ENCODE measurements at regions not wholly inside any gene's neighbourhood (a gene's known extent, or its start where the extent isn't known, plus 50 kb on each side); places are given as distances from the start of the nearest gene placed in this dataset.

DNA sequence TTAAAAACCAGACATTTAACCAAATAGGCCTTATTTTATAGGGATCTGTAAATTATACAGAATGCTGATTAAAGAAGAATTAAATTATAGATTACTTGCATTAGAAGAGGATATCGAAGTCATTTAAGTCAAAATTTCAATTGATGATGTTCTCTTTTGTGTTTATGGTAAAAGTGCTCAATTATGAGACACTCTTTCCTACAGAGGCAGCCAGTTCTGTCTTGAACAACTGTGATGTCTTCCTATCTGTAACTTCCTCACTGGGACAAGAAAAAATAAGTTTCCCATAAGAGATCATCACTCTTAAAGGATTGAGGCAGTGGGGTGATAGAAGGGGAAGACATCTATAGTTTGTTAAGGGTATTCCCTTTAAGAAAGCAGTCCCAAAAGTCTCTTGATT lies 613.5 kb downstream of the INSC start:
- no peak for DNase-seq (ENCODE audit: low read depth)

DNA sequence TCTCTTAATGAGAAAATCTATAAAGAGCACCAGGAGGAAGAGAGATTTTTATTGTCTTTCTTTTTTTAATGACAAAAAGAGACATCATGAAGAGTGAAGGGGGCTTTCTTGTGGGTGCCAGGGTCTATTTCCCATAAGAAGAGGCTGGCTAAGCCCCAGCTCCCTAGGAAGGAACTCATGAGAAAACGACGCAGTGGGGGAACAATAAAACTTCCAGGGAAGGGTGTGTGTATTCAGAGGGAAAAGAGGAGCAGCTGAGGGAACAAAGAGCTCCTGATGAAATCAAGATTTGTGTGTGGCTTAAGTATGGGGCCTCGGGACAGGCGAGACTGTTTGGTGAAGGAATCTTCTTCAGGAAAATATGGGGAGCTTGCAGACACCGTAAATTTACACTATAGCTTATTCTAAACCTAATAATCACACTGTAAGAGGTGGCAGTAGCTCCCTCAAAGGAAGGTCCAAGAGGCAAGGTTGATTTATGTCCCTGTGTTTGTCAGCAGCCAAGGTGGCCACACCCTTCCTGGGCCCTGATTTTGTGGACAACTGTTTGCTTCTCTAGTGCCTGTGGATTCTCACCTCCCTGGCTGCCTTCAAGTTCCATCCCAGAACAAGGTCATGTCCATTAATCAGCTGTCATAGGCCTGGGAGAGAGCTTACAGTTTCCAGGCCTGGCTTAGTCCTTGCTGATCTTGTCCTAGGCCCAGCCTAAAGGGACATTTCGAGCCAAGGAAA lies 615.7 kb downstream of the INSC start:
- DNase-seq (ENCODE audit: low read depth), result no peak

DNA sequence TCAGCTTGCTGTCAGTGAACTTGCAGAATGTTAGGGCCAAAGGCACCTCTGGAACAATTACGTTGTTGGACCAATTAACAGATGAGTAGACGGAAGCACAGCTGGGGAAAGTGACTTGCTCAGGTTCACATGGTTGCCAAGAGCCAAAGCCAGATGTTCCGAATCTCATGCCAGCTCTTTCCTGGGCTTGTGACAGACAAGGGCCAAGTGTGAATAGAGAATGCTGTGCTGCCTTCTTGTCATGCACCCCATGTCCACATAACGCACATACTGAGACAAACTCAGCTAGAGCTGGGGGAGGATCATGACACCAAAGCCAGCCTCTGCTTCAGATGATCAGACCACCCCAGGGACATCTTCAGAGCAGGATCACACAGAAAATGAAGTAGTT lies 616.3 kb downstream of the INSC start:
- no peak for DNase-seq (ENCODE audit: low read depth)

DNA sequence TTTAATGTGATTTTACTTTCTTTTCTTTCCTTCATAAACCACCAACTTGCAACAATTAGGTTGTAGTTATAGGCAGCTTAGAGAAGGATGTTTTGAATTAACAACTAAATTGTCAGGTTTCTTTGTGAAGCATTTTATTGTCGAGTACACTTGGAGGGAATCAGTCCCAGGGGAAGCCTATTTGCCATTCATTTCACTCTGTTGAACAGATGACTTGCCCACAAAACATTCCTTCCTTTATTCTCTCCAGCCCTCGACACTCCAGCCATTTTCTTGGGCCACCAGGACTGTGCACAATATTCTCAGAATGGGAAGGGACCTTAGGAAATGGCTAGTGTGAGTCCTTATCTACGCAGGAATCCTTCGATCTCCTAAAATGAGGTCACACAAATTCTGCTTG lies 620.6 kb downstream of the SOX6 start:
- DNase-seq (ENCODE audit: low read depth), result no peak

DNA sequence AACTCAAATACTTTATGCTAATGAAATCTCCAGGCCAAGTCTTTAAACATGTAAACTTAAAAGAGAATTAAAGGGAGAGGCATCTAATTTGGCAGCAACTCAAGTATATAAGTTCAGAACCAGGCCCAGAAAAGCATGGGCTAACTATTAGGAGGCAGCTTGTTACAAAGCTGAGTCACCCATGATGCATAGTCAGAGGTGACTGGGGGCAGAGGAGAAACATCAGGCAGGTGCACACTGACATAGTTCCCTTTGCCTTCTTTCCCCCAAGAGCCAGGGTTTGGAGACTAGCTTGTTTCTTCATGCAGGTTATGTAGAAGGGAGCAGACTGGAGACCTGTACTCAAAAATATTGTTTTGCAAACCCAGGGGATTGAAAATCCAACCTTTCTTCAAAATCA lies 619.0 kb downstream of the SOX6 start:
- DNase-seq (ENCODE audit: low read depth), result no peak

DNA sequence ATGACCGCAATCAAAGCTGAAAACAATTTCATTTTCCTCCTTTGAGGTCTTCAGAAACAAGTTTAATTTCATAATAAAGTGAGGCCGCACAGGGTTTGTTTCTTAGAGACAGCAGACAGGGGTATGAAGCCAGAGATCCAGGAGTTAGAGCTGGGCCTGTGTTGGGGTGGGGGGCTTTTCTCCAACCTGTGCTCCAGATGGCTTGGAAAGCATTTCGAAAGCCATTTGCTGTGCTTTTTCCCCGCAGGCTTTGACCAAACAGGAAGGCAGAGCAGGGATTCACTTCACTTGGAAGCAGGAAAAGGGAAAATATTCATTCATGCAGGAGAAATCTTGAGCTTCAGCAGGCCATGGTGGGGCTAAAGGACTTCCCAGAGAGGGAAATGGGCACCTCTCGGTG lies 617.4 kb downstream of the SOX6 start:
- no peak for DNase-seq (ENCODE audit: low read depth)

DNA sequence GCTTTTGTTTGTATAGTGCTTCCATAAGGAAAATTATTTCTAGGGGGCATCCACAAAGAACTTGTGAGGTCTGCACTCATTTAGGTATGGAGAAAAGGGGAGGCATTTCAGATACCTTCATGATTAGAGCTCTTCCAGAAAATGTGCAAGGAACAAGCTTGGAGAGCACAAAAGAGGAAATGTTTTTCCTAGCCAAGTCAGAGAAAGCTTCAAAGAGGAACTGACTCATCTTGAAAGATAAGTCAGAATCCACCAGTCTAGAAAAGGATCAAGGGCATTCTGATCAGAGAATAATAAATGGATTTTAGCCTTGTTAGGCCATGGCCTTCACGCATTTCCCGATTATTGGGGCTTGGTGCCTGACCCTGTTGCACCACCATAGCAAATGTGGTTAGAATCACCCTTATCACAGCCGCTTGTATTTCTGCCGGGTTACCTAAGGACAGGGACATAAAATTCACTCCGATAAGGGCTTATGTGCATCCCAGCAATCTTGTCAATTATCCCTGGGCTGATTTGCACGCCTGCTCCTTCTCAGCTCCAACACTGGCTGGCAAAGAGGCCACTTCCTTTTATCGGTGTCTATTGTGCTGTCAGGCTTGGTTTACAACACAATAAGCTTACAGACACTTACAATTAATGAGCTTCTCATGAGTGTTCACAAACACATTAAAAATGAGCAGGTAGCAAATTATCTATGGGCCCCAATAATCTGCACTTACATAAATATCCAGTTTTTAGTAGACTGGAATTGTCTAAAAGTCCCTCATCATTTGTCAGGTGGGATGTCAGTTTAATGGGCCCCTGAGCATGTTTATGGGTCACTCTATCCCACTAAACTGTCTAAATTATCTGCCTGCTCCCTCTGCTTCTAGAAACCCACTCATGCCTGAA lies 613.5 kb downstream of the SOX6 start:
- DNase-seq (ENCODE audit: low read depth), result no peak

DNA sequence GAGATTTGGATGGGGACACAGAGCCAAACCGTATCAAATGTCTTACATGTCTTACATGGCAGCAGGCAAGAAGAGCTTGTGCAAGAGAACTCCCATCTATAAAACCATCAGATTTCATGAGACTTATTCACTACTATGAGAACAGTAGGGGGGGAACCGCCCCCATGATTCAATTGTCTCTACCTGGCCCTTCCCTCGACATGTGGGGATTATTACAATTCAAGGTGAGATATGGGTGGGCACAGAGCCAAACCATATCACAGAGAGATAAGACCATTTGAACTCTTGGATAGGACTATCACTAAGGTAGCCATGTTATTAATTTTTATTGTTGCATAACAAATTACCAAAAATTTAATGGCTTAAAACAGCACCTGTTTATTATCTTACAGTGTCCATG lies 611.7 kb downstream of the SOX6 start:
- DNase-seq (ENCODE audit: low read depth), result no peak

DNA sequence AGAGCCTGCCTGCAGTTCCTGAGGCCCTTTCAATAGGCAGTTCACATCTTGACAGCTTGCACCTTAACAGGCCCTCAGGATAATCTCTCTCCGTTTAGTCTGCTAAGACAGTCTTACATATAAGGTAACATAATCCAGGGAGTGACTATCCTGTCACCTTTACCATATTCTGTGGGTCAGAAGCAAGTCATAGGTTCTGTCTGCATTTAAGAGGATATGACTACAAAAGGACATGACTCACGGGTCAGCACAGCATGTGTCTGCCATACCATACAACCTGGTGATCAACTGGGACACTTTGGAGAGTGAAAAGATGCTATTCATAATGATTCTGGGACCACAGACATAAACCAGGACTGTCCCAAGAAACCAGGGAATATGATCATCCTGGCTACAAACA lies 611.1 kb downstream of the SOX6 start:
- no peak for DNase-seq (ENCODE audit: low read depth)

DNA sequence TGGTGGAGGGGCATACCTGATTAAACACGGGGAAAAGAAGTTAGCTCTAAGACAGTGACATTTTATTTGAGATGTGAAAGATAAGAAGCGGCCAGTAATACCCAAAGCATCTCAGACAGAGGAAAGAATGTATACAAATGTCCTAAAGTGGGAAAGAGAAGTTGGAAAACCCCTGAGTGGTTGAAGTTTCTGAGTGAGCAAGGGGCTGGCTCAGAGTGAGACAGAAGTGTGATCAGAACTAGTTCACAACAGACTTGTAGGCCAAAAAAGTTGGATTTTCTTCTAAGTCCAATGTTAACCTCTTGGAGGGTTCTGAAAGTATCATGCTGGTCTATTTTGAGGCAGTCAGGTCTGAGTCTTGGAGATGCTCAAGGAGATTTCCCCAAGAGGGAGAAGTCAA lies 608.7 kb downstream of the SOX6 start:
- no peak for DNase-seq (ENCODE audit: low read depth)

DNA sequence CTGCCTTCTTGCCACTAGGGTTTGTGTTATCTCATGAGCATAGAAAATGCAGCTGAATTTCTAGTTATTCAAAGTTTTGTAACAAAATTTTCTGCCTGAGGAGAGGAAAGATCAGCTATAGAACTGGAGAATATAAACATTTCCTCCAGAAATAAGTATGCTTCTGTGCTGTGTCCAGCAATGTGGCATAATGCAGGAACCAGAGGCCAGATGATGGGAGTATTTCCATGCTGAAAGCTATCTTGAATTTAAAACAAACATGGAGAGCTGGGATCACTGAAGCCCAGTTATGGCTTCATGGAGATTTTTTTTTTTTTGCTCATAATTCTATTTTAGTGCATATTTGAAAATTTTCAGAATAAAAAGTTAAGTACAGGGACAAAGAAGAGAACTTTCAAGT lies 608.2 kb downstream of the SOX6 start:
- no peak for DNase-seq (ENCODE audit: low read depth)

DNA sequence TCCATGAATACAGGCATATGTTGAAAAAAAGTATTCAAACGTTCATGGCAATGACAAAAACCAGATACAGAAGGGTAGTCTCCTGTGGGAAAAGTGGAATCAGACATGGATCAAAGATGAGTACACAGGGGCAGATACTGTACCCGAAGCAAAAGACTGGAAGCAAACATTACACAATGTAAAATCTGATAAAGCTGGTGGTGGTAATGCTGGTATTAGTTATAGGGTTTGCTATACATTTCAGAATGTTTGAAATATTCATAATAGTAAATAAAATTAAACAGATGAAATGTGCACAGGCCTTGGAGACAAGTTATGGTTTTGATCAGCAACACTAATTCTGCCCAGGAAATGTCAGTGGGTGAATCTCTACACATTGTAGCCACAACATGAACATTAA lies 607.6 kb downstream of the SOX6 start:
- no peak for DNase-seq (ENCODE audit: low read depth)

DNA sequence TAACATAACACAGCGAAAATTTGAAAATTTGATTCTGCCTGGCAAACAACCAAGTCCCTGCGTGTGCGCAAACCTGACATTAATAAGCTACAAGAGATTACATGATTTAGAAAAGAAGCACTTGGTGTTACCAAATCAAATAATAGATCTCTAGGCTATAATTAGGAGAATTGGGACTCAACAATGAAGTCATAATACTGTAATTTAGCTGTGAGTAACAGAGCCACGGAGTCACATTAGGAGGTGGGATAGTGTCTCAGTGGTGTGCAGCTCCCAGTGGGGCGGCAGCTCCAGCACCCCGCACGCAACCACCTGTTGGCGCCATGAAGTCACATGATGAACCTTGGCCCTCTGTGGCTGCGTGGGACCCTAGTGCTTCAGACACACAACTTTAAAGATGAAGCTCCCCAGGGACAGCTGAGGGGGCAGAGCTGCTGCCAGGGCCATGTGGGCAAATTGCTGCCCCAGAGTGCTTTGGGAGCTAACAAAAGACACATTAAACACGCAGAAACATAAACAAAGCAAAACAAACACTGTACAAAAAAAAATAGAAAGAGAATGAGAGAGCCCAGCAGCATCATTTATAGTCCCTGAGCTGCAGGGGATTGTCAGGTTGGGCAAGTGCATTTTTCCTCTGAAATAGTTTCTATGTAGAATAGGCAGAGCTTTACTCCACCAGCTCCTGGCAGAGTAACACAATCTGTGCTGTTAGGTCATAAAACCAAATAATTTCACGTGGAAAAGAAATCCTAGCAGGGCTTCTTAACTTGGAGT lies 605.6 kb downstream of the SOX6 start:
- DNase-seq (ENCODE audit: low read depth), result no peak

DNA sequence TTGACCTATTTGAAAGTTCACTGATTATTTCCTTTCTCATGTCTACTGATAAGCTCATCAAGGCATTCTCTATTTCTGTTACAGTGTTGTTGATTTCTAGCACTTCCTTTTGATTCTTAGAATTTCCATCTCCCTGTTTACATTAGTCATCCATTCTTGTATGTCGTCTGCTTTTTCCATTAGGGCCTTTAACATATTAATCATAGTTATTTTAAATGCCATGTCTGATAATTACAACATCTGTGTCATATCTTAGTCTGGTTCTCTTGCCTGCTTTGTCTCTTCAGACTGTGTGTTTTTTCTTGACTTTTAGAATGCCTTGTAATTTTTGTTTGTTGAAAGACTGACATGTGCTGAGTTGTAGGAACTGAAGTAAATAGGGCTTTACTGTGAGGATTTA lies 602.1 kb downstream of the SOX6 start:
- DNase-seq (ENCODE audit: low read depth), result no peak

DNA sequence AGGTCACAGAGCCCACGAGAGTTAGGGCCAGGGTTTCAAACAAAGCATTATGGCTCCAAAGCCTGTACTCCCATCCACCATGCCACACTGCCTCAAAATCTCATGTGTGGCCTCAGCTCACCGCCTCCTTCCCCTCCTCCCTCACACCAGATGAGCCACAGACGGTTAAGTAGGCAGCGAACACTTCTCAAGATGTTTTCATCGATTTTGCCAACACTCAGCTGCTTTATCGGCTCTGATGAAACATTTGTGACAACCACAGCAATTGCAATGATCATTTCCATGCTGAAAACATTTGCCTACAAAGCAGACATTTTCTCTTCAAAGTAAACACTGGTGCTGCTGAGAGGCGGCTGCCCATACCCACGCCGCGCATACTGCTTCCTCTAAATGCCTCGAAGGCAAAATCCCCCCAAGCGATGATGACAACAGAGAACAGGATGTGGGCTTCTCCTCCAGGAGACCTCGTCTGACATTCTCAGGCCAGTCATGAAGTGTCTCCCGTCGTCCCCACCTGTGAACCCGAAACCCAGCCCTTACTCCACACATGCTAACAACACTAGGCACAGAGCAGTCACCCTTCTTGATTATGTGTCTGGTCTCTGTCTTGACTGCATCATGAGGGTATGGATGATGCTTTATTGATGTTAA lies 599.2 kb downstream of the SOX6 start:
- DNase-seq (ENCODE audit: low read depth), result no peak

DNA sequence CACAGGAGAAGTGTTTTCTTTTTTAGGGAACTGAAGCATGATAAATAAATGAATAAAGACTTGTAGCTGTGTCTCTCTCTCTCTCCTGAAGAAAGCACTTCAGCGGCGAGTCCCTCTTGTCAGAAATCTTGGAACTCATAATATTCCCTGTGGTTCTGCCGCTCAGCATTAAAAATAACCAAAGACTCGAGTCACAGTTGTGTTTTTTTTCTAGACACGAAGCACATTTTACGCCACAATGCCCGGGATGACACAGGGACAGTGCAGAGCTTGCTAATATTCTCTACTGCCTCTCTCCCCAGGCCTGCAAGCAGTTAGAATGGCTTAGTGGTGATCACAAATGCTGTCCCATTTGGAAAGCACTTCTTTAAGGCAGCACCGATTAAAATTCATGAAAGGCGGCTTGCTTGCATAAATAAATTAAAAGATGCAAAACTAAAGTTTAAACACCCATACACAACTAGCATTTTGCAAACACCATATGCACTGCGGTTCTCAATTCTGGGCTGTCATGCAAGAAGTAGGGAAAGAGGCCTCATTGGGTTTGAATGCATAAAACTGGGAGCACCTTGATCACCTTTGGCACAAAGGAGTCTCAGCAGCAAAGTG lies 597.4 kb downstream of the SOX6 start:
- DNase-seq (ENCODE audit: low read depth), result no peak

DNA sequence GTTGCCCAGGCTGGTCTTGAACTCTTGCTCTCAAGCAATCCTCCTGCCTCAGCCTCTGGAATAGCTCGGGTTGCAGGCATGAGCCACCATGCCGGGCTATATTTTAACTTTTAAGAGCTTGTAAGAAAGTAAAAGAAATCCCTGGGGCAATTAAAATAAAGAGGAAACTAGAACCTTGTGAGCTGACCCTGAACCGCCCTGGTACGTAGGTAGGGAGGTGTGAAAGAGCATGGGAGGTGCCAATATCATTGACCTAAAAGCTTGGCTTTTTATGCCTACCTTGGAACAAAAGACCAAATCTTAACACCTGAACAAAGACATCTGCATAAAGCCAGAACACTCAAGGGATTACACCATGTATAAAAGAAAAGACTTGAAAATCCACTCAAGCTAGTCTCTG lies 595.1 kb downstream of the SOX6 start:
- DNase-seq (ENCODE audit: low read depth), result no peak

DNA sequence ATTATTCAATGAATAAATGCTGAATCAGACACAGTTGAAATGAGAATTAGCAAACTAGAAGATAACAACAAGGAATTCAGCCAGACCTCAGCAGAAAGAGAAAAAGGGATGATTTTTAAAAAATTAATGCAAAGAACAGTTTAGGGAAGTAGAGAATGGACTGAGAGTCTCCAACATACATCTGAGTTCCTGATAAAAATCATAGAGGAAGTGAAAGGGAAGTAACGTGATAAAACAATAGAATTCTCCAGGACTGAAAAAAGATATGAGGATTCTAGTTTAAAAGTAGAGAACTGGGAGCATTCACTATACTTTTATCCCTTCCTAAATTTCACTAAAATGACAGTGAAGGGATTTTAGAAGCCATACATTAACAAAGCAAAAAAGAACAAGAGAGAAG lies 592.0 kb downstream of the SOX6 start:
- DNase-seq (ENCODE audit: low read depth), result no peak

DNA sequence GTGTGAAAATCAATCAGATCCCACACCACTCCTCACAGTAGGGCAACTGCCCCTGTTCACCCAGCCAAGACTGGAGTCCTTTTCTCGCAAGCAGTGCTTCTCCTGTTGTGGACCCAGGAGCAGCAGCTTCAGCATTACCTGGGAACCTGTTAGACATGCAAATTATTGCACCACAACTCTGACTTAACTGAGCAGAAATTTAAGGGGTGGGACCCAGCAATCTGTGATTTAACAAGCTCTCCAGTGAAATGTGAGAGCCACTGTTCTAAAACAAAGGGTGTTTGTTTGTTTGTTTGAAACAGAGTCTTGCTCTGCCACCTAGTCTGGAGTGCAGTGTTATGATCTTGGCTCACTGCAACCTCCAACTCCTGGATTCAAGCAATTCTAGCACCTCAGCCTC lies 591.4 kb downstream of the SOX6 start:
- DNase-seq (ENCODE audit: low read depth), result no peak

DNA sequence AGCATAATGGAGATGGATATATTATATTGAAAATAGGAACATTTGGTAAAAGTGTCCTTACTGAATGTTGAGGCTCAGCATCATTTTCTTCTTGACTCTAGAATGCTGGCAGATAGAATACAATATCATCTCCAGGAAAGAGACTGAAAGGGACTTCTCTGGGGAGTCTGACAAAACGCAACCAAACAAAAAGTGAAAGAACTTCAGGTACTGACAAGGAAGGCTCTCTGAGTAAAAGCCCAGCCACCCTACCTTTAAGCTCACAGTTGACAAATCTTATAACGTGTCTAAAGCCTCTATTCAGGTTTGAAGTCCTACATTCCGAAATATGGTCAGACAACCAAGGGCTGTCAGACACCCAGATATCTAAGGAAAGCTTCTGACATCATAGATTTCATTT lies 590.8 kb downstream of the SOX6 start:
- DNase-seq (ENCODE audit: low read depth), result no peak

DNA sequence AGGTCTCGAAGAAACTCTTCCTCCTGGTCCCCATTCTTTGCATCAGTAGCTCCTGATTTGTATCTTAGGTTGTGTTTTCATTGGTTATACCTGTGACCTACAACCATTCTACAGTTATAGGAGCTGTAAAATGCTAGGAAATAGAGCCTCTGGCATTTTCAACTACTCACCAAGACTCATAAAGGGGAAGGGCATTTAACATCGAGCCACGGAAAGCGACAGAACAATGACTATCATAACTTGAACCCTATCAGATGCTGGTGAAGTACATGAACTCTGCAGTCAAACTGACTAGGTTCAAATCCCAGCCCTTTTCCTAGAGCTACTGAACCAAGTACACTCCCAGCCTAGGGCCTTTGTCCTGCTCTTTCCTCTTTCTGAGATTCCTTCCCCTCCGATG lies 588.0 kb downstream of the SOX6 start:
- no peak for DNase-seq (ENCODE audit: low read depth)

DNA sequence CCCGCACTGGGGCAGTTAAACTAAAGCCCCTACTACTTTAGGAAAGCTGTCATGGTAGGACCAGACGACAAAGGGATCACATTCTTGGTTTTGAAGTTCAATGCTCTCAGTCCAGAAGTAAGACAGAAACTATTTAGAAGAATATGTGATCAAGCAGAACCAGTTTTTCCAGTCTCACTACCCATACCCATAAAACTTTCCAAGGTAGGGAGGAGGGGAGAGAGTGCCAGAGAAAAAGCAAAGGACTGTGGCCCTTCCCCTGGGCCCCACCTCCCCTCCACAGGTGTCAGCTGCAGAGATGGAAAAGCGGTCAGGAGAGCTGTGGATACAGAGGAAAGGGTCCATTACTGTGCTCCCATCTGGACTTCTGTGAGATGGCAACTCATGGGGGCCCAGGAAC lies 587.1 kb downstream of the SOX6 start:
- DNase-seq (ENCODE audit: low read depth), result no peak
